HG03064 (cell line): ENCODE measurements at regions not wholly inside any gene's neighbourhood (a gene's known extent, or its start where the extent isn't known, plus 50 kb on each side); places are given as distances from the start of the nearest gene placed in this dataset.

ENCODE experiments used
- ATAC-seq: cut with Tn5 transposase; IDR thresholded peaks from one replicate; pipeline ENCODE4 v1.9.1; 2021; ENCODE audit warnings: low read depth; ENCODE audit not compliant: unreplicated experiment

GRCh38 chr12:19850346-19851065, 411.2 kb downstream of the AEBP2 start:
- ATAC-seq = no peak

GRCh38 chr12:19852100-19852855, 413.0 kb downstream of the AEBP2 start:
- ATAC-seq = no peak

- no peak for ATAC-seq
Observed at GRCh38 chr12:19855851-19856250, 416.6 kb downstream of the AEBP2 start.

- no peak for ATAC-seq
Observed at GRCh38 chr12:19856389-19856788, 417.1 kb downstream of the AEBP2 start.

GRCh38 chr12:19857204-19857603, 417.9 kb downstream of the AEBP2 start:
- ATAC-seq = no peak

- ATAC-seq = no peak
Observed at GRCh38 chr12:19867151-19867550, 427.9 kb downstream of the AEBP2 start.

- ATAC-seq = no peak
Observed at GRCh38 chr12:19867970-19868369, 428.7 kb downstream of the AEBP2 start.

- no peak for ATAC-seq
Observed at GRCh38 chr12:19869413-19869812, 430.1 kb downstream of the AEBP2 start.

GRCh38 chr12:19872621-19873540, 433.6 kb downstream of the AEBP2 start:
- ATAC-seq = no peak

- ATAC-seq = no peak
Observed at GRCh38 chr12:19880076-19880475, 440.8 kb downstream of the AEBP2 start.

- ATAC-seq = no peak
Observed at GRCh38 chr12:19880721-19881120, 441.4 kb downstream of the AEBP2 start.

- ATAC-seq = no peak
Observed at GRCh38 chr12:19882346-19882745, 443.1 kb downstream of the AEBP2 start.

- ATAC-seq = no peak
Observed at GRCh38 chr12:19884021-19884492, 444.8 kb downstream of the AEBP2 start.

GRCh38 chr12:19885093-19885812, 446.0 kb downstream of the AEBP2 start:
- no peak for ATAC-seq

GRCh38 chr12:19886065-19886464, 446.8 kb downstream of the AEBP2 start:
- ATAC-seq = no peak

GRCh38 chr12:19886639-19887064, 447.4 kb downstream of the AEBP2 start:
- no peak for ATAC-seq

GRCh38 chr12:19890024-19890423, 450.7 kb downstream of the AEBP2 start:
- ATAC-seq = no peak

- ATAC-seq = no peak
Observed at GRCh38 chr12:19891936-19892591, 452.8 kb downstream of the AEBP2 start.

GRCh38 chr12:19893514-19893913, 454.2 kb downstream of the AEBP2 start:
- no peak for ATAC-seq

GRCh38 chr12:19894050-19894449, 454.8 kb downstream of the AEBP2 start:
- ATAC-seq = no peak
